Kidney (tissue), 13 donors: ENCODE measurements at regions not wholly inside any gene's neighbourhood (a gene's known extent, or its start where the extent isn't known, plus 50 kb on each side); places are given as distances from the start of the nearest gene placed in this dataset.

ENCODE experiments used
- DNase-seq, 5 donors: peaks; one replicate each; pipeline ENCODE4 v3.0.0-alpha.2; 2013 to 2020
- FAIRE-seq: peaks from 2 replicates; lab custom pipeline; 2012; peaks lifted over from hg19 to GRCh38; lab: Jason Lieb, UNC
- H3K27ac ChIP-seq, 2 donors: one replicate each; pipeline ENCODE4 v1.7.0; 2013; ENCODE audit warnings: low read depth in 2 of 2, low read length in 2 of 2, inconsistent platforms in 1 of 2
- H3K27me3 ChIP-seq: one replicate; pipeline ENCODE4 v1.7.1; 2013; ENCODE audit warnings: low read length, inconsistent platforms; ENCODE audit not compliant: control insufficient read depth, insufficient read depth
- H3K36me3 ChIP-seq, 3 donors: one replicate each; pipeline versions ENCODE4 v1.7.0 to v1.7.1; 2013; ENCODE audit warnings: low read length in 3 of 3, control low read depth in 1 of 3, inconsistent platforms in 1 of 3; ENCODE audit not compliant: insufficient read depth in 3 of 3, control insufficient read depth in 2 of 3
- H3K4me1 ChIP-seq, 3 donors: one replicate each; pipeline versions ENCODE4 v1.7.0 to v1.7.1; 2013; ENCODE audit warnings: low read length in 3 of 3, inconsistent platforms in 1 of 3, low read depth in 1 of 3; ENCODE audit not compliant: control insufficient read depth in 2 of 3, insufficient read depth in 2 of 3
- H3K4me3 ChIP-seq, 3 donors: one replicate each; pipeline versions ENCODE4 v1.7.0 to v1.8.1; 2013; ENCODE audit warnings: low read length in 3 of 3, control low read depth in 1 of 3, inconsistent platforms in 1 of 3
- H3K9ac ChIP-seq, 3 donors: one replicate each; pipeline versions ENCODE4 v1.7.0 to v1.7.1; 2013; ENCODE audit warnings: low read length in 3 of 3, control low read depth in 1 of 3, inconsistent platforms in 1 of 3
- H3K9me3 ChIP-seq, 3 donors: one replicate each; pipeline versions ENCODE4 v1.7.0 to v1.7.1; 2013; ENCODE audit warnings: low read length in 3 of 3, control low read depth in 1 of 3, inconsistent platforms in 1 of 3; ENCODE audit not compliant: control insufficient read depth in 2 of 3, insufficient read depth in 1 of 3
- CTCF ChIP-seq: IDR thresholded peaks from 3 replicates; pipeline ENCODE4 v1.5.1; 2012; ENCODE audit warnings: mild to moderate bottlenecking, moderate library complexity, borderline replicate concordance; ENCODE audit not compliant: insufficient read depth; ENCODE audit errors: extremely low read depth
- intact Hi-C: fragments of 100-400 bp; cut with DNase I; formaldehyde crosslinking; loops from one replicate; pipeline ENCODE4 v1.11.1; 2022
- donor health status: control.
- donor health status: control.
- donor health status: control.
- donor health status: control.
- donor health status: control.
- donor health status: DM: yes; HTN: yes; CAD: no.
- donor health status: Normal renal cell carcinoma (clear cell type).

GRCh38 chr5:98268162-98268860 is 505.2 kb upstream of the RGMB start:
- H3K36me3 ChIP-seq, result no peaks in the 10 kb centered on the region
- TF ChIP-seq CTCF, result no peak
- no peak overlapping the region for H3K27ac ChIP-seq
- intact Hi-C loops, result no loop called here
- no peaks in the 10 kb centered on the region for H3K4me1 ChIP-seq
- FAIRE-seq (no peak), DNase-seq (no peak)
- no peaks in the 10 kb centered on the region for H3K27me3 ChIP-seq
- H3K4me3 ChIP-seq, result no peak overlapping the region
- H3K9ac ChIP-seq, result no peak overlapping the region
- H3K9me3 ChIP-seq, result no peaks in the 10 kb centered on the region

GRCh38 chr5:98275980-98276379 is 497.5 kb upstream of the RGMB start:
- Histone ChIP-seq H3K36me3 (no peaks in the 10 kb centered on the region), H3K9me3 (no peaks in the 10 kb centered on the region), H3K9ac (no peak overlapping the region), H3K27me3 (no peaks in the 10 kb centered on the region), H3K4me1 (no peaks in the 10 kb centered on the region), H3K4me3 (no peak overlapping the region), H3K27ac (no peak overlapping the region)
- intact Hi-C loops, result no loop called here
- peak; percentile 49 for FAIRE-seq
- DNase-seq, result no peak
- TF ChIP-seq CTCF, result no peak

GRCh38 chr5:98282521-98282920 is 490.9 kb upstream of the RGMB start:
- no peaks in the 10 kb centered on the region for H3K4me1 ChIP-seq
- FAIRE-seq, result no peak
- no peak overlapping the region for H3K27ac ChIP-seq
- H3K27me3 ChIP-seq, result no peaks in the 10 kb centered on the region
- intact Hi-C loops, result no loop called here
- H3K9me3 ChIP-seq, result no peaks in the 10 kb centered on the region
- DNase-seq, result no peak
- no peak for TF ChIP-seq CTCF
- no peaks in the 10 kb centered on the region for H3K36me3 ChIP-seq
- no peak overlapping the region for H3K9ac ChIP-seq
- H3K4me3 ChIP-seq, result no peak overlapping the region

GRCh38 chr5:98292496-98292895 is 481.0 kb upstream of the RGMB start:
- FAIRE-seq, result no peak
- no peak overlapping the region for H3K9ac ChIP-seq
- H3K4me1 ChIP-seq, result no peaks in the 10 kb centered on the region
- no peaks in the 10 kb centered on the region for H3K27me3 ChIP-seq
- H3K4me3 ChIP-seq, result no peak overlapping the region
- H3K9me3 ChIP-seq, result no peaks in the 10 kb centered on the region
- no peak overlapping the region for H3K27ac ChIP-seq
- intact Hi-C loops, result no loop called here
- TF ChIP-seq CTCF, result no peak
- H3K36me3 ChIP-seq, result no peaks in the 10 kb centered on the region
- DNase-seq, result no peak
